SK-N-SH treated with all-trans-retinoic acid at 6 μM for 48 hours (cell line): ENCODE measurements at regions not wholly inside any gene's neighbourhood (a gene's known extent, or its start where the extent isn't known, plus 50 kb on each side); places are given as distances from the start of the nearest gene placed in this dataset.
A peak's percentile ranks its signal among the peaks of the same experiment; 100 is the strongest.

Experiments used
- ATAC-seq: fragments of 200-7000 bp; cut with Tn5 transposase; 3 replicates; pipeline ENCODE4 v1.9.1; 2020; ENCODE audit warnings: mild to moderate bottlenecking, moderate library complexity
- ARNTL ChIP-seq: fragments of 450-650 bp; formaldehyde crosslinking; IDR thresholded peaks from 2 replicates; pipeline ENCODE4 v1.5.0; 2020; ENCODE audit warnings: low read depth, mild to moderate bottlenecking, moderate library complexity, borderline replicate concordance
- BACH2 ChIP-seq: fragments of 250-450 bp; sonication (Bioruptor Pico); IDR thresholded peaks from 2 replicates; pipeline ENCODE4 v1.9.0; 2021; ENCODE audit warnings: mild to moderate bottlenecking, borderline replicate concordance
- CREB5 ChIP-seq: fragments of 250-450 bp; sonication (Bioruptor Pico); IDR thresholded peaks from 2 replicates; pipeline ENCODE4 v1.5.1; 2020; ENCODE audit warnings: low read depth, mild to moderate bottlenecking, moderate library complexity
- CSRNP3 ChIP-seq: fragments of 250-450 bp; sonication (Bioruptor Pico); IDR thresholded peaks from 2 replicates; pipeline ENCODE4 v1.5.1; 2021; ENCODE audit warnings: mild to moderate bottlenecking, moderate library complexity
- ESRRG ChIP-seq: fragments of 250-450 bp; sonication (Bioruptor Pico); IDR thresholded peaks from 2 replicates; pipeline ENCODE4 v1.6.1; 2021; ENCODE audit warnings: mild to moderate bottlenecking
- GLIS3 ChIP-seq: fragments of 250-450 bp; sonication (Bioruptor Pico); IDR thresholded peaks from 2 replicates; pipeline ENCODE4 v1.5.0; 2020; ENCODE audit warnings: mild to moderate bottlenecking, moderate library complexity
- ISL1 ChIP-seq: fragments of 250-450 bp; sonication (Bioruptor Pico); IDR thresholded peaks from 2 replicates; pipeline ENCODE4 v2.1.2; 2022; ENCODE audit warnings: mild to moderate bottlenecking, moderate library complexity
- OSR1 ChIP-seq: fragments of 250-450 bp; sonication (Bioruptor Pico); IDR thresholded peaks from 2 replicates; pipeline ENCODE4 v1.8.0; 2022; ENCODE audit warnings: moderate library complexity, mild to moderate bottlenecking, inconsistent platforms
- PATZ1 ChIP-seq: fragments of 250-450 bp; sonication (Bioruptor Pico); IDR thresholded peaks from 2 replicates; pipeline ENCODE4 v1.8.0; 2020; ENCODE audit warnings: mild to moderate bottlenecking, moderate library complexity, borderline replicate concordance
- POU6F1 ChIP-seq: fragments of 250-450 bp; sonication (Bioruptor Pico); IDR thresholded peaks from 2 replicates; pipeline ENCODE4 v1.8.0; 2021; ENCODE audit warnings: low read depth, mild to moderate bottlenecking, moderate library complexity, borderline replicate concordance
- PPARA ChIP-seq: fragments of 250-450 bp; sonication (Bioruptor Pico); IDR thresholded peaks from 2 replicates; pipeline ENCODE4 v1.5.0; 2020; ENCODE audit warnings: mild to moderate bottlenecking, borderline replicate concordance
- RARB ChIP-seq: fragments of 250-450 bp; sonication (Bioruptor Pico); IDR thresholded peaks from 2 replicates; pipeline ENCODE4 v1.8.0; 2021; ENCODE audit warnings: mild to moderate bottlenecking, moderate library complexity
- SNAI2 ChIP-seq: fragments of 250-450 bp; sonication (Bioruptor Pico); IDR thresholded peaks from 2 replicates; pipeline ENCODE4 v1.5.0; 2020; ENCODE audit warnings: mild to moderate bottlenecking, moderate library complexity
- TOX ChIP-seq: fragments of 250-450 bp; sonication (Bioruptor Pico); IDR thresholded peaks from 2 replicates; pipeline ENCODE4 v1.8.0; 2021; ENCODE audit warnings: mild to moderate bottlenecking, moderate library complexity, borderline replicate concordance
- TSHZ2 ChIP-seq: fragments of 250-450 bp; sonication (Bioruptor Pico); IDR thresholded peaks from 2 replicates; pipeline ENCODE4 v1.5.0; 2020; ENCODE audit warnings: mild to moderate bottlenecking, moderate library complexity
- ZC3H10 ChIP-seq: fragments of 250-450 bp; sonication (Bioruptor Pico); IDR thresholded peaks from 2 replicates; pipeline ENCODE4 v1.5.1; 2021; ENCODE audit warnings: mild to moderate bottlenecking, moderate library complexity
- ZFP3 ChIP-seq: fragments of 250-450 bp; sonication (Bioruptor Pico); IDR thresholded peaks from 2 replicates; pipeline ENCODE4 v1.5.0; 2020; ENCODE audit warnings: mild to moderate bottlenecking, moderate library complexity
- ZFP30 ChIP-seq: fragments of 450-650 bp; formaldehyde crosslinking; IDR thresholded peaks from 2 replicates; pipeline ENCODE4 v1.5.0; 2022; ENCODE audit warnings: mild to moderate bottlenecking, moderate library complexity
- ZNF565 ChIP-seq: fragments of 450-650 bp; formaldehyde crosslinking; conservative IDR thresholded peaks from 2 replicates; pipeline ENCODE4 v1.5.0; 2020; ENCODE audit warnings: low read depth, mild to moderate bottlenecking, moderate library complexity
- ZNF70 ChIP-seq: fragments of 450-650 bp; formaldehyde crosslinking; IDR thresholded peaks from 2 replicates; pipeline ENCODE4 v1.5.0; 2020; ENCODE audit warnings: mild to moderate bottlenecking, moderate library complexity
- ZNF8 ChIP-seq: fragments of 450-650 bp; formaldehyde crosslinking; IDR thresholded peaks from 2 replicates; pipeline ENCODE4 v1.5.0; 2020; ENCODE audit warnings: mild to moderate bottlenecking, moderate library complexity

GRCh38 chr1:101136271-101136670 lies 100.5 kb upstream of the S1PR1 start:
- no peak for ATAC-seq
- TF ChIP-seq PATZ1 (CRISPR knock-in tag) (no peak), RARB (CRISPR knock-in tag) (no peak), TOX (CRISPR knock-in tag) (no peak), BACH2 (CRISPR knock-in tag) (no peak), ZFP3 (CRISPR knock-in tag) (no peak), PPARA (CRISPR knock-in tag) (no peak), ZFP30 (no peak), GLIS3 (CRISPR knock-in tag) (no peak), OSR1 (CRISPR knock-in tag) (no peak), ZNF70 (CRISPR knock-in tag) (no peak), ARNTL (CRISPR knock-in tag) (no peak), ESRRG (CRISPR knock-in tag) (no peak), SNAI2 (CRISPR knock-in tag) (no peak)

- TF ChIP-seq CSRNP3 (CRISPR knock-in tag) (no peak), ZNF8 (CRISPR knock-in tag) (no peak)
- ATAC-seq = no peak
Observed at GRCh38 chr1:101135526-101135925, 101.3 kb upstream of the S1PR1 start.

GRCh38 chr1:101131239-101131843 lies 105.5 kb upstream of the S1PR1 start:
- TF ChIP-seq ESRRG (CRISPR knock-in tag) = no peak
- no peak for TF ChIP-seq BACH2 (CRISPR knock-in tag)
- TF ChIP-seq TOX (CRISPR knock-in tag) = no peak
- TF ChIP-seq ZNF565 = no peak
- no peak for TF ChIP-seq POU6F1 (CRISPR knock-in tag)
- TF ChIP-seq TSHZ2 (CRISPR knock-in tag) = no peak
- TF ChIP-seq GLIS3 (CRISPR knock-in tag) = no peak
- no peak for TF ChIP-seq ISL1 (CRISPR knock-in tag)
- no peak for TF ChIP-seq ZC3H10
- no peak for TF ChIP-seq ZNF8 (CRISPR knock-in tag)
- TF ChIP-seq ARNTL (CRISPR knock-in tag) = no peak
- TF ChIP-seq ZNF70 (CRISPR knock-in tag) = no peak
- TF ChIP-seq ZFP3 (CRISPR knock-in tag) = no peak
- no peak for TF ChIP-seq PPARA (CRISPR knock-in tag)
- TF ChIP-seq RARB (CRISPR knock-in tag) = no peak
- no peak for TF ChIP-seq CREB5
- TF ChIP-seq PATZ1 (CRISPR knock-in tag) = no peak
- peak; percentile 36; the same call in 2 of the 3 replicates for ATAC-seq
